ENCODE measurements at regions not wholly inside any gene's neighbourhood (a gene's known extent, or its start where the extent isn't known, plus 50 kb on each side); places are given as distances from the start of the nearest gene placed in this dataset.

GRCh38 chr7:142371586-142372377 is 113.9 kb upstream of the PRSS58 start:
- TF ChIP-seq POLR2AphosphoS5 (IDR thresholded peaks at IDR 0.05; ENCODE audit: borderline replicate concordance, low read depth, low read length) (no peak), EZH2 (IDR thresholded peaks at IDR 0.05) (no peak)

All from SK-N-MC (cell line).